GM12892 (cell line): ENCODE measurements at regions not wholly inside any gene's neighbourhood (a gene's known extent, or its start where the extent isn't known, plus 50 kb on each side); places are given as distances from the start of the nearest gene placed in this dataset.

Source experiments
- POLR2A ChIP-seq: IDR thresholded peaks from 2 replicates; pipeline ENCODE4 v1.6.1; 2011; ENCODE audit warnings: low read depth, low read length, control low read depth
- POLR2AphosphoS5 ChIP-seq: IDR thresholded peaks from 2 replicates; pipeline ENCODE4 v1.6.1; 2011; ENCODE audit warnings: low read depth, low read length, control low read depth
- TAF1 ChIP-seq: IDR thresholded peaks from 2 replicates; pipeline ENCODE4 v1.6.1; 2011; ENCODE audit warnings: low read depth, mild to moderate bottlenecking, control low read depth, low read length, borderline replicate concordance

DNA sequence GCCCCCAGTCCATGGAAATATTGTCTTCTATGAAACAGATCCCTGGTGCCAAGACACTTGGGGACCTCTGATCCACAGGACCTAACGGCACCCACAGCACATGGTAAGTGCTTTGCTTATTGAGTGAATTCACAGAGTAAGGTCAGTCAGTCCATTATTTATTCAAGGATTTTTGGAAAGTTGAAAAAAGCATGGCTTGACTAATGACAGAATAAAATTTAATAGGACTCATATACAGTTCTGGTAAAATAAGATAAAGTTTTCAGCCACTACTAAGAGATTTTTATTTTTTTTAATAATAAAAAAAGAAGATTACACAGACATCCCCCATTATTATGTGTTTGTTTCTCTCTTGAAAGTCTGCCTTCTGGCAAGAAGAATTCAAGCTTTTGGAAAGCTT lies 490.6 kb upstream of the HS3ST1 start:
- TF ChIP-seq POLR2A (no peak), POLR2AphosphoS5 (no peak), TAF1 (no peak)
